ENCODE measurements at regions not wholly inside any gene's neighbourhood (a gene's known extent, or its start where the extent isn't known, plus 50 kb on each side); places are given as distances from the start of the nearest gene placed in this dataset.

GRCh38 chr16:85425074-85425662, 188.0 kb upstream of the GSE1 start:
- no peak for TF ChIP-seq SMC3 (IDR thresholded peaks at IDR 0.05; ENCODE audit: low read depth, low read length)
- no peak for TF ChIP-seq POLR2A (IDR thresholded peaks at IDR 0.05; ENCODE audit: low read depth, low read length)
- no peak for TF ChIP-seq CTCF (conservative IDR thresholded peaks at IDR 0.05; ENCODE audit: low read depth, low read length)
- no peak for TF ChIP-seq RAD21 (IDR thresholded peaks at IDR 0.05; ENCODE audit: low read length)
- TF ChIP-seq BHLHE40 (IDR thresholded peaks at IDR 0.05; ENCODE audit: low read depth, low read length) = no peak
- no peak for TF ChIP-seq RCOR1 (IDR thresholded peaks at IDR 0.05; ENCODE audit: insufficient replicate concordance, low read length)
- no peak for TF ChIP-seq FOS (IDR thresholded peaks at IDR 0.05; ENCODE audit: low read depth, low read length)
- no peak for TF ChIP-seq CEBPB (IDR thresholded peaks at IDR 0.05; ENCODE audit: low read depth, low read length)
- TF ChIP-seq USF2 (IDR thresholded peaks at IDR 0.05; ENCODE audit: low read depth, low read length) = no peak
- TF ChIP-seq RFX5 (IDR thresholded peaks at IDR 0.05; ENCODE audit: low read depth, low read length) = no peak
- no peak for TF ChIP-seq MXI1 (IDR thresholded peaks at IDR 0.05; ENCODE audit: borderline replicate concordance, low read depth, low read length)
- no peak for TF ChIP-seq ELK1 (IDR thresholded peaks at IDR 0.05; ENCODE audit: borderline replicate concordance, low read depth, low read length)
- no peak for TF ChIP-seq MAZ (IDR thresholded peaks at IDR 0.05; ENCODE audit: borderline replicate concordance, low read depth, low read length)

All from IMR-90 (cell line).